GM10266 (cell line): ENCODE measurements at regions not wholly inside any gene's neighbourhood (a gene's known extent, or its start where the extent isn't known, plus 50 kb on each side); places are given as distances from the start of the nearest gene placed in this dataset.

Experiments used
- DNase-seq: peaks from one replicate; pipeline ENCODE4 v3.0.0; 2012; ENCODE audit errors: extremely low spot score
- TF ChIP-seq, protein P1 (sequence below): IDR thresholded peaks from 2 replicates; pipeline ENCODE4 v1.5.1; 2012; ENCODE audit warnings: mild to moderate bottlenecking, low read depth; ENCODE audit not compliant: control insufficient read depth, insufficient read depth; ENCODE audit errors: missing control alignments

GRCh38 chr2:6442252-6442985 lies 423.3 kb downstream of the CMPK2 start:
- DNase-seq = no peak
- TF ChIP-seq, protein P1, sequence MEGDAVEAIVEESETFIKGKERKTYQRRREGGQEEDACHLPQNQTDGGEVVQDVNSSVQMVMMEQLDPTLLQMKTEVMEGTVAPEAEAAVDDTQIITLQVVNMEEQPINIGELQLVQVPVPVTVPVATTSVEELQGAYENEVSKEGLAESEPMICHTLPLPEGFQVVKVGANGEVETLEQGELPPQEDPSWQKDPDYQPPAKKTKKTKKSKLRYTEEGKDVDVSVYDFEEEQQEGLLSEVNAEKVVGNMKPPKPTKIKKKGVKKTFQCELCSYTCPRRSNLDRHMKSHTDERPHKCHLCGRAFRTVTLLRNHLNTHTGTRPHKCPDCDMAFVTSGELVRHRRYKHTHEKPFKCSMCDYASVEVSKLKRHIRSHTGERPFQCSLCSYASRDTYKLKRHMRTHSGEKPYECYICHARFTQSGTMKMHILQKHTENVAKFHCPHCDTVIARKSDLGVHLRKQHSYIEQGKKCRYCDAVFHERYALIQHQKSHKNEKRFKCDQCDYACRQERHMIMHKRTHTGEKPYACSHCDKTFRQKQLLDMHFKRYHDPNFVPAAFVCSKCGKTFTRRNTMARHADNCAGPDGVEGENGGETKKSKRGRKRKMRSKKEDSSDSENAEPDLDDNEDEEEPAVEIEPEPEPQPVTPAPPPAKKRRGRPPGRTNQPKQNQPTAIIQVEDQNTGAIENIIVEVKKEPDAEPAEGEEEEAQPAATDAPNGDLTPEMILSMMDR = no peak

- TF ChIP-seq, protein P1 = no peak
- no peak for DNase-seq
These were observed 422.5 kb downstream of the CMPK2 start for GRCh38 chr2:6443061-6443823.

DNA sequence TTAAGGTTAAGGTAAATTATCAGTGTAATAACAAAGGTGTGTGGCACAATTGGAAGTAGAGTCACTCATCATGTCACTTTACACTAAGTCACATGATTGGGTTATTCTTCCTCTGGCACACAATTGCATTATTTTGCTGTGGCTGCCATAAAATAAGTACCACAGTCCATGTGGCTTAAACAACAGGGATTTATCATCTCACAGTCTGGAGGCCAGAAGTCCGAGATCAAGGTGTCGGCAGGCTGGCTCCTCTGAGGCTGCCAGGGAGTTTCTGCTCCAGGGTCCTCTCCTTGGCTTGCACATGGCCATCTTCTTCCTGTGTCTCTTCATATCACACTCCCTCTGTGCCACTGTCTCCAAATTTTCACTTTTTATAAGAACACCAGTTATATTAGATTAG lies 421.2 kb downstream of the CMPK2 start:
- no peak for DNase-seq
- TF ChIP-seq, protein P1 = no peak

DNA sequence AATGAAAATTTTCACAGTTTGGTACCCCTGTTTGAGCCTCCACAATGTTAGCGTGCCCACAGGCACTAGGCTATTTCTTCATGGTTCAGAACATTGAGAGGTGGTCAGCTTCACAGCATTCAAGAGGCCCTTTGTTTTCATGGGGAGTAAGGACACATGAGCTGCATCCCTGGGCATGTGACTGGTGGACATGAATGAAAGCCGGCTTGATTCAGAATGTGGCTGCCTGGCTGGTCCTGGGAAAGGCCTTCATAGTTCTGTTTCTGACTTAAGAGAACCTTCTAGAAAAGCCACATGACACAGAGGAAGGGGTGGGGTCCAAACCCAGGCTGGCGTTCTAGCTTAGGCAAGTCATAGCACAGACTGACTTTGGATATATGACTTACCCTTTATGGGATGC lies 420.6 kb downstream of the CMPK2 start:
- TF ChIP-seq, protein P1 = no peak
- DNase-seq = no peak

DNA sequence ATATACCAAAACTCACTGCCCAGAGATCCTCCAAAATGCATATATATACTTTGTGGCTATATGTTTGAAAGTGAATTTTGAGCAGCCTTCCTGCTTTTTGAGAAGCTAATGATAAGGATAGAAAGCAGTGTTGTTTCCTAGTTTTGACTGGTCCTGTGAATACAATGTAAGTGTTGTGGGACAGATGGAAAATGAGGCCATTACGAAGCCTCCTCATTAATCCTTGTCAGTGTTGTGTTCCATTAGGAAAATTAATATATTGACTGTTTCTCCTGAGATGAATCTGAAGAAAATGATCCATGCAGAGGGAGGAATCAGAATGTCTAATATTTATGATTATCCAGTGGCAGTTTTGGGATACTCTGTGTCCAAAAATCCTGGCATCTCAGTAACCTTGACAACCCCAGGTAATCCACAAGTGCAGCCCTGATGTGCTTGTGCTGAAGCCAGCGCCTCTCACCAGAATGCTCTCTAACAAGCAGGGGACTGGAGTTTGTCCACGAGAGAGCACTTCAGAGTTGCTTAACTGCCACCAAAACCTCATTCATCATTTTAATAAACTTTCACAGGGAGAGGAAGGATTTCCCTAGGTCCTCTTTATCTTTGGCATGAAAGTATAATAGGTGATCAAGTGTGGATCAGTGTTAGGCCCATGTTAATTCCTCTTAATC lies 418.6 kb downstream of the CMPK2 start:
- TF ChIP-seq, protein P1 = no peak
- DNase-seq = no peak

DNA sequence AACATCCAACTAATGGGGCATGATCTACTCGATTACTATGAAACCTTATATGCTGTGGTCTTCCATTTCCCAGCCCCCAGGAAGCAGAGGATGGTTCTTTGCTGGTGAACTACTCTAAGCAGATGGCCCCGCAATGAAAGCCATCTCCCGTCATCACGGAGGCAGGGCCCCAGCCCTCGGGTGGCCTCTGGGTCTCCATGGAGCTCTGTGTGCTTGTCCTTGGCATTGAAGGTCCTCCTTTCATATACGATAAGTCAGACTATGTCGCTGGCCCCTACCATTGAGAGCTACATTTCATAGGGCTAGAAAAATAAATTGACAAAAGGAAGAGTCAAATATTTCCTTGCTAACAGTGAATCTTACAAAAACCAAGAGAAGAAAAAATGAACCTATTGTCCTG lies 416.8 kb downstream of the CMPK2 start:
- TF ChIP-seq, protein P1 = no peak
- no peak for DNase-seq
